ENCODE measurements at regions not wholly inside any gene's neighbourhood (a gene's known extent, or its start where the extent isn't known, plus 50 kb on each side); places are given as distances from the start of the nearest gene placed in this dataset.

DNA sequence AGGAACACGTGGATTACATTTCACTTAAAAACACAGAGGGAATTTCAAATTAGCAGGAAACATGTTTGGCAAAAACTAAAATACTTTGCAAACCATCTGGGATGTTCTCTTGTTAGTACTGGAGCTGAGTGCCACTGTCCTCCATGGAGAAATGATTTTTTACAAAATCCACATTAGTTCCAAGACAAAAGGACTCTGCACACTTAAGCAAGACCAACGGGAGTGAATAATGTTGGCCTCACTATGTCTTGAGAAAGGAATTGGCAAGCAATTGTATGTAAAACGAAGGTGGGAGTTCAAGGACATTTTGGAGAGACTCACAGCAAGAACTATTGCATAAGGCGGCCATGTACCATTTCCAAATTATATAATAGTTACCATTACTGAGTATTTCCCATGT is 547.5 kb downstream of the EBF1 start:
- no peak for DNase-seq (ENCODE audit: low read depth in 6 of 9, low spot score in 9 of 9)
- no peak overlapping the region for H3K27ac ChIP-seq (ENCODE audit: low read depth in 1 of 2, low read length in 1 of 2)
- 92% methylated on average over 4 of the region's 4 CpGs for WGBS

DNA sequence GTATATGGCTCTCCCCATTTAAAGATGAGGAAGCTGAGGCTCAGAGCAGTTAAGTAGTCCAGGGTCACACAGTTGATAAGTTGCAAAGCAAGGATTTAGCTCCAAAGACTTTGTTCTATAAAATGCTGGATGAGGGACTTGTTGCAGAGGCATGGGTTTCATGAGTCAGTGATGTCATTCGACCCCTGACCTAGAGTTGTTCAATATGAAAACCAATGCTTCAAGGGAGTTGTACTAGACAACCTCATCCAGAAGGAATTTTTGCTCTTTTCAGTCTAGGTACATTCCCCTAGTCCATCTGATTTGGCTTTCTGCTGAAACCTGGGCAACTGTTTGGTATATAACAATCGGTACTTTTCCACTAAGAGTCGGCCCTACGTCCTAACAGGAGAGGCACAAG is 550.4 kb downstream of the EBF1 start:
- Histone ChIP-seq H3K9me3 (ENCODE audit: control insufficient read depth in 2 of 2, insufficient read depth in 1 of 2, low read length in 1 of 2) (no peaks in the 10 kb centered on the region), H3K36me3 (ENCODE audit: control insufficient read depth in 2 of 2, insufficient read depth in 2 of 2, low read length in 1 of 2) (no peaks in the 10 kb centered on the region), H3K4me3 (ENCODE audit: low read length in 2 of 2) (no peak overlapping the region), H3K27me3 (ENCODE audit: control insufficient read depth in 2 of 2, insufficient read depth in 1 of 2, low read length in 1 of 2) (no peaks in the 10 kb centered on the region), H3K27ac (ENCODE audit: low read depth in 1 of 2, low read length in 1 of 2) (no peak overlapping the region), H3K4me1 (ENCODE audit: control insufficient read depth in 2 of 2, insufficient read depth in 2 of 2, low read length in 2 of 2) (no peaks in the 10 kb centered on the region)
- WGBS = 96% methylated on average over 4 of the region's 4 CpGs
- DNase-seq (ENCODE audit: low read depth in 6 of 9, low spot score in 9 of 9) = no peak

More for the DNA sequence above, 547.5 kb downstream of the EBF1 start:
- Histone ChIP-seq H3K27me3 (ENCODE audit: control insufficient read depth in 2 of 2, insufficient read depth in 1 of 2, low read length in 1 of 2) (no peaks in the 10 kb centered on the region), H3K9me3 (ENCODE audit: control insufficient read depth in 2 of 2, insufficient read depth in 1 of 2, low read length in 1 of 2) (no peaks in the 10 kb centered on the region), H3K36me3 (ENCODE audit: control insufficient read depth in 2 of 2, insufficient read depth in 2 of 2, low read length in 1 of 2) (no peaks in the 10 kb centered on the region), H3K4me1 (ENCODE audit: control insufficient read depth in 2 of 2, insufficient read depth in 2 of 2, low read length in 2 of 2) (no peaks in the 10 kb centered on the region), H3K4me3 (ENCODE audit: low read length in 2 of 2) (no peak overlapping the region)

DNA sequence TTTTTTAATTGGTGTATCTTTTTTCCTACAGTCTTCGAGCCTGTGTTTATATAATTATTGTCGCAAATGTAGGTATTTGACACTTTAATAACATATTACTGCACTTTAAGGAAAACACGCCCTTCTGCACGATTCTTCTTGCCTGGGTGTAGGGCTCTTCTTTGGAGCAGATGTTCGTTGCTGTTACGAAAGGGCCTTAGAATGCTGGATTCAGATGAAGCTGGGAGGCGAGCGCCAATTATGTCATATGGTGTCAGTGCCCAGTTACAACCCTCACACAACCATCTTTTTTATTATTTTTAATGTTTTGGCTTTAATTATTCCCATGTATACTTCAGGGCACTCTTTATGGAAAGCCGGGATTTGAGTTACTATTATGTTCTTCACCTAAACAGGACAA is 553.0 kb downstream of the EBF1 start:
- WGBS = 96% methylated on average over 9 of the region's 9 CpGs
- no peaks in the 10 kb centered on the region for H3K9me3 ChIP-seq (ENCODE audit: control insufficient read depth in 2 of 2, insufficient read depth in 1 of 2, low read length in 1 of 2)
- no peak for DNase-seq (ENCODE audit: low read depth in 6 of 9, low spot score in 9 of 9)
- H3K27me3 ChIP-seq (ENCODE audit: control insufficient read depth in 2 of 2, insufficient read depth in 1 of 2, low read length in 1 of 2) = no peaks in the 10 kb centered on the region
- no peaks in the 10 kb centered on the region for H3K4me1 ChIP-seq (ENCODE audit: control insufficient read depth in 2 of 2, insufficient read depth in 2 of 2, low read length in 2 of 2)
- H3K36me3 ChIP-seq (ENCODE audit: control insufficient read depth in 2 of 2, insufficient read depth in 2 of 2, low read length in 1 of 2) = no peaks in the 10 kb centered on the region
- H3K27ac ChIP-seq (ENCODE audit: low read depth in 1 of 2, low read length in 1 of 2) = no peak overlapping the region
- no peak overlapping the region for H3K4me3 ChIP-seq (ENCODE audit: low read length in 2 of 2)

DNA sequence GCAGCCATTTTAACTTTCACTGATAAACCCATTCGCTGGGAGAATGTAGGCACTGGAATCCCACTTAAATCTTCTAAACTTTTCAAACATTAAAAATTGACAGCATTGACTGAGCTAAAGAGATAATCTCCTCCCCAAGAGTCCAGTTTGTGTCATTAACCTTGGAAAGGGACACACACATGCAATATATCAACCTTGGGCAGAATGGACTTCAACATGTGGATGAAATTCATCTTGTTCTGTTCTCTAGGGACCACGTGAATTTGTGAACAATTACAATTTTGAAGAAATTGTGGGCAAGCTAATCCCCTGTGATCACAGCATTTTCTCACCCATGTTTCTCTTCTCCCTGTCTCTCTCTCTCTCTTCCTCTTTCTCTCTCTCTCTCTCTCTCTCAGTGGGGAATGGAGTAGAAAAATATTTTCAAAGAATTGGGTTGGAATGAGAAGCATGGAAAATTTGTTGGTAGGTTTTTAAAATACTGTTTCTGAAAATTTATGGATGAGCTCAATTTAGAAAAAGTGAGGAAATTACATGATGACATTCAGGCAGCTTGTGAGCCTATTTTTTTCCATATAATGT is 553.7 kb downstream of the EBF1 start:
- Histone ChIP-seq H3K9me3 (ENCODE audit: control insufficient read depth in 2 of 2, insufficient read depth in 1 of 2, low read length in 1 of 2) (no peaks in the 10 kb centered on the region), H3K4me3 (ENCODE audit: low read length in 2 of 2) (no peak overlapping the region), H3K4me1 (ENCODE audit: control insufficient read depth in 2 of 2, insufficient read depth in 2 of 2, low read length in 2 of 2) (no peaks in the 10 kb centered on the region), H3K36me3 (ENCODE audit: control insufficient read depth in 2 of 2, insufficient read depth in 2 of 2, low read length in 1 of 2) (no peaks in the 10 kb centered on the region), H3K27ac (ENCODE audit: low read depth in 1 of 2, low read length in 1 of 2) (no peak overlapping the region), H3K27me3 (ENCODE audit: control insufficient read depth in 2 of 2, insufficient read depth in 1 of 2, low read length in 1 of 2) (no peaks in the 10 kb centered on the region)
- 88% methylated on average over 2 of the region's 2 CpGs for WGBS
- DNase-seq (ENCODE audit: low read depth in 6 of 9, low spot score in 9 of 9) = no peak

DNA sequence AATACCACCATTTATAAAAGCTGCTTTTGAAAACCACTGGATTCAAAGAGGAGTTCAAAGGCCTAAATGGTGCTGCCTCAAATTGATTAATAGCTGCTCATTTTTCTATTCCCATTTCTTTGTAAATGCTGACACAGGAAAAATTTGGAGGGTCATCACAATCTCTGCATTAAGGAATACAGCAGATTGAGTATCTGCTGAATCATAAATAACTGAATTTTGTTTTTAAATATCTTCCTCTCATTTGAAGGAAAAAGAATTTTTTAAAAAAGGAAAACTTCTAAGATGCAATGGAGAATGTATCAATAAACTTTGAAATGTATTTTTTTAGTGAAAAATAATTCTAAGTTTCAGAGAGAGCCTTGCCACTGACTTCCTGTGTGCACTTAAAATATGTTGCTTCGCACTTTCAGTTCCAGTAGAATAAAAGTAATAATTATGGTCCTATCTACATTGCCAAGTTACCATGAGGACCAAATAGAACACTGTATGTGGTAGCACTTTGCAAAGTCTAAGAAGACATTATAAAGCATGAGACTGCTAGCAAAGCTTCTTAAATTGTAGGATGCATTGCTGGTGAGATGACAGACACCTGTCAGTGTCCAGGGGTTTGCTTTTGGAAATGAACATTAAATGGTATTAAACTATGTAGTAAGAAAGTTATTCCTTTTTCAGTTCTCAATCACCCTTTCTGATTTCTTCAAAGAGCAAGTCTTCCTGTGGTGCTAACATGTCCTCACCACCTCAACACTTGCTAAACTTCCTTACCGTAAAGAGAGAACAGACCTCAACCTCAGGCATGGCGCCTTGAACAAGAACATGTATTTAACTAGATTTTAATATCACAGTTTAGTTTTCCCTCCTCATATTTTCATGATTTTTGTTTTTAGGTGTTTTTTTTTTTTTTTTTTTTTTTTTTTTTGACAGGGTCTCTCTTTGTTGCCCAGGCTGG is 555.1 kb downstream of the EBF1 start:
- no peaks in the 10 kb centered on the region for H3K27me3 ChIP-seq (ENCODE audit: control insufficient read depth in 2 of 2, insufficient read depth in 1 of 2, low read length in 1 of 2)

DNA sequence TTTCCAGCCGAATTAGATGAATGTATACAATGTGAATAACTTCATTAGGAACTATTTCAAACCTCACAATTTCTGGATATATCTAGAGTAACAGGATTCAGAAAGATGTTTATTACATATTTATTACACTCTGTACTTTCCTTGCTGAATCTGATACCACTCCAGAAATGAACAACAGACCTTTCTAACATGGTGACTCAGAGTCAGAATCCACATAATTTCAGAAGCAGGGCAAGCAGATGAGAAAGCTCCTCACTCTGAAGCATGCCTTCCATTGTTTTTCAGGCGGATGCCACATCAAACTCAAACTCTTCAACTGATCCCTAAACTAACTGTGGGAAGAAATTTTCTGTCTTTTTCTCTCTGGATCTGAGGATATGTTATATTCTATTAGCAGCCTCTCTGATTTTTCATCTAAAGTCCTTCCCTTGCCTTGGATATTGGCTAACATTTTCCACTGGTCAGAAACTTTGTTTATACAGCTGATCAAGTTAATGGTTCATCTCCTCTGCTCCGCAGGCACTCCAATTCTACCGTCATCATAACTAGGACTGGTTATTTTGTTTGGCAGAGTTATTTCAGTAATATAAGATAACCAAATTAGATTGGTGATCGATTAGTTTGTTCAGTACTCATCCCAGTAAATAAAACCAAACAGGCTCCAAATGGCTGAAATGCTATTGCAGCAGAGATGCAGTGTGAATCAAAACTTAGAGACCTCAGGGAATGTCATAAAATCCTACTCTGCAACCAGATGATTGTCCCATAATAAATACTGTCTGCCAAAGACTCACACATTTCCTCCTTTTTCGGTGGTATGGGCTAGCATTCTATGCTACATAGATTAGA is 556.0 kb downstream of the EBF1 start:
- Histone ChIP-seq H3K36me3 (ENCODE audit: control insufficient read depth in 2 of 2, insufficient read depth in 2 of 2, low read length in 1 of 2) (no peaks in the 10 kb centered on the region), H3K27me3 (ENCODE audit: control insufficient read depth in 2 of 2, insufficient read depth in 1 of 2, low read length in 1 of 2) (no peaks in the 10 kb centered on the region), H3K9me3 (ENCODE audit: control insufficient read depth in 2 of 2, insufficient read depth in 1 of 2, low read length in 1 of 2) (no peaks in the 10 kb centered on the region), H3K4me1 (ENCODE audit: control insufficient read depth in 2 of 2, insufficient read depth in 2 of 2, low read length in 2 of 2) (peaks cover under 1 to 2% of the 10 kb centered on the region in 2 donors), H3K4me3 (ENCODE audit: low read length in 2 of 2) (no peak overlapping the region), H3K27ac (ENCODE audit: low read depth in 1 of 2, low read length in 1 of 2) (no peak overlapping the region)
- WGBS = 94% methylated on average over 6 of the region's 6 CpGs
- no peak for DNase-seq (ENCODE audit: low read depth in 6 of 9, low spot score in 9 of 9)

More for the DNA sequence above, 555.1 kb downstream of the EBF1 start:
- Histone ChIP-seq H3K36me3 (ENCODE audit: control insufficient read depth in 2 of 2, insufficient read depth in 2 of 2, low read length in 1 of 2) (no peaks in the 10 kb centered on the region), H3K27ac (ENCODE audit: low read depth in 1 of 2, low read length in 1 of 2) (no peak overlapping the region), H3K4me3 (ENCODE audit: low read length in 2 of 2) (no peak overlapping the region), H3K9me3 (ENCODE audit: control insufficient read depth in 2 of 2, insufficient read depth in 1 of 2, low read length in 1 of 2) (no peaks in the 10 kb centered on the region), H3K4me1 (ENCODE audit: control insufficient read depth in 2 of 2, insufficient read depth in 2 of 2, low read length in 2 of 2) (no peaks in the 10 kb centered on the region)
- WGBS = 88% methylated on average over 3 of the region's 3 CpGs
- peak in 1 of 9 donors; percentile 12 for DNase-seq (ENCODE audit: low read depth in 6 of 9, low spot score in 9 of 9)

DNA sequence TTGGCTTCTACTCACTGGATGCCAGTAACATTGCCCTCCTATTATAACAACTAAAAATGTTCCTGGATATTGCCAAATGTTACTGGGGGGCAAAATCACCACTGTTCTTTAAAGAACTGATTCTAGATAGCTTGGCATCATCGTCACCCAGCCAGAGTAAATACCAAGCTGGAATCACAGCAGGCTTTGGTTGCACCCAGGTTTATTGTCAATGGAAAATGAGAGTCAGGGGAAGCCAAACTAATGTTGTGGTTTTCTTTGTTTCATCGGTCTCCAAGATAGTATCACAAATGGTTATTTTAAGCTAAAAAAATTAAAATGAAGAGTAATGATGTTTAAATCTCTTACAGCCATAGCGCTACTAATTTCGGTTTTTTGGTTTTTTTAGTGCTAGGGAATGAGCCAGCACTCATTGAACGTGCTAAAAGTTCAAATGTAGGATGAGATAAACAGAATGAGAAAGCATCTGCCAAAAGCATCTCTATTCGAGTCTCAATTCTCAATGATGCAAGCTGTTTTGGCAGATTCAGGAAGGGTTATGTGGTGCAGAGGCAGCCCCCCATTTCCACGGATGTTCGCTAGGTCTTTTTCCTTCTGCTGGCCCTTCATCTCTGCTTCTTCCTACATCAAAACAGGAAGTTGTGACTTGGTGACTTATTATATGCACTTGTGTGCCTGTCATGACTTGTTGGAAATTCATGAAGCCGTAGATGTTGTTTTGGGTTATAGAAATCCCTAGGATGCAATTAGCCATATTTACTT is 558.0 kb downstream of the EBF1 start:
- no peaks in the 10 kb centered on the region for H3K36me3 ChIP-seq (ENCODE audit: control insufficient read depth in 2 of 2, insufficient read depth in 2 of 2, low read length in 1 of 2)
- H3K4me3 ChIP-seq (ENCODE audit: low read length in 2 of 2) = no peak overlapping the region
- DNase-seq (ENCODE audit: low read depth in 6 of 9, low spot score in 9 of 9) = peak in 1 of 9 donors; percentile 34
- no peaks in the 10 kb centered on the region for H3K27me3 ChIP-seq (ENCODE audit: control insufficient read depth in 2 of 2, insufficient read depth in 1 of 2, low read length in 1 of 2)
- no peaks in the 10 kb centered on the region for H3K9me3 ChIP-seq (ENCODE audit: control insufficient read depth in 2 of 2, insufficient read depth in 1 of 2, low read length in 1 of 2)
- H3K4me1 ChIP-seq (ENCODE audit: control insufficient read depth in 2 of 2, insufficient read depth in 2 of 2, low read length in 2 of 2) = peaks cover 2 to 8% of the 10 kb centered on the region in 2 donors
- 60% methylated on average over 9 of the region's 9 CpGs for WGBS
- no peak overlapping the region for H3K27ac ChIP-seq (ENCODE audit: low read depth in 1 of 2, low read length in 1 of 2)

DNA sequence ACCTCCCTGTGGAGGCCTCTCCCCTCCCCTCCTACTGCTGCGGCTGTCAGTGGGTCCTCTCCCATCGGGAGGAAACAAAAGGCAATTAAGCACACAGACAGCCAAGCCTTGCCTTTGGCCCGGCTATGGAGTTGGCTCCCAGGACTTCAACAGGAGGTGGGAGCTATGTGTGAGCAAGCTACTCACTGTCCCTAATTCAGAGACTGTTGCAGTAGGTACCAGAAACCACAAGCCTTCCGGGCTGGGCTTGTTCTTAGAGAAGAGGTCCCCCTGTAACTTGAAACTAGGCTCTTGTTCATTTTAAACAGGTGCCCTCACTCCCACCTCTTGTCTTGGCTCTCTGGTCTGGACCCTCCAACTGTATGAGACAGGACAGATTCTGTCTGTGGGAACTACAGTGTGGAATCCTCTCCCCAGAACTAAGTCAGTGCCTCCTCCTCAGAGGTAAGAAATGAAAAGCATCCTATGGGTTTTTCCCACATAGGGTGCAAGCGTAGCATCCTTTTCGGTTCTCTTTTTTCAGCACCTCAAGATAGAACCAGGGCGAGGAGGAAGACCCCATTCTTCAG is 561.1 kb downstream of the EBF1 start:
- Histone ChIP-seq H3K4me3 (ENCODE audit: low read length in 2 of 2) (no peak overlapping the region), H3K36me3 (ENCODE audit: control insufficient read depth in 2 of 2, insufficient read depth in 2 of 2, low read length in 1 of 2) (no peaks in the 10 kb centered on the region), H3K9me3 (ENCODE audit: control insufficient read depth in 2 of 2, insufficient read depth in 1 of 2, low read length in 1 of 2) (no peaks in the 10 kb centered on the region), H3K27ac (ENCODE audit: low read depth in 1 of 2, low read length in 1 of 2) (no peak overlapping the region), H3K27me3 (ENCODE audit: control insufficient read depth in 2 of 2, insufficient read depth in 1 of 2, low read length in 1 of 2) (no peaks in the 10 kb centered on the region), H3K4me1 (ENCODE audit: control insufficient read depth in 2 of 2, insufficient read depth in 2 of 2, low read length in 2 of 2) (peaks cover 2 to 8% of the 10 kb centered on the region in 2 donors)
- 51% methylated on average over 7 of the region's 7 CpGs for WGBS
- peak in 5 of 9 donors; percentile 13 to 65 (median 23) for DNase-seq (ENCODE audit: low read depth in 6 of 9, low spot score in 9 of 9)
